GM12891 (cell line): ENCODE measurements at regions not wholly inside any gene's neighbourhood (a gene's known extent, or its start where the extent isn't known, plus 50 kb on each side); places are given as distances from the start of the nearest gene placed in this dataset.
"Not testable (repeated sequence)": the region's sequence is repeated elsewhere in the genome, so short reads cannot be mapped to it uniquely, and the experiment has no call there.

ENCODE experiments used
- DNase-seq: peaks from one replicate; pipeline ENCODE4 v3.0.0; 2011; ENCODE audit warnings: low spot score; ENCODE audit not compliant: insufficient read length
- FAIRE-seq: peaks from 2 replicates; lab custom pipeline; 2011; peaks lifted over from hg19 to GRCh38; lab: Jason Lieb, UNC
- PAX5 ChIP-seq: IDR thresholded peaks from 2 replicates; pipeline ENCODE4 v1.6.1; 2011; ENCODE audit warnings: low read length, moderate library complexity, mild to moderate bottlenecking; ENCODE audit not compliant: insufficient read depth, severe bottlenecking
- POLR2A ChIP-seq: IDR thresholded peaks from 2 replicates; pipeline ENCODE4 v1.6.1; 2011; ENCODE audit warnings: low read depth, low read length, control low read depth
- POLR2AphosphoS5 ChIP-seq: IDR thresholded peaks from 2 replicates; pipeline ENCODE4 v1.6.1; 2011; ENCODE audit warnings: low read depth, low read length, control low read depth
- POU2F2 ChIP-seq: IDR thresholded peaks from 2 replicates; pipeline ENCODE4 v1.6.1; 2011; ENCODE audit warnings: low read depth, mild to moderate bottlenecking, control low read depth, low read length, moderate library complexity
- SPI1 ChIP-seq: IDR thresholded peaks from 2 replicates; pipeline ENCODE4 v1.6.1; 2011; ENCODE audit warnings: low read depth, low read length, control low read depth
- TAF1 ChIP-seq: IDR thresholded peaks from 2 replicates; pipeline ENCODE4 v1.6.1; 2011; ENCODE audit warnings: low read depth, low read length, control low read depth

- no peak for TF ChIP-seq POU2F2
- TF ChIP-seq POLR2A, result no peak
- TF ChIP-seq TAF1, result no peak
- no peak for TF ChIP-seq POLR2AphosphoS5
- TF ChIP-seq SPI1, result no peak
- TF ChIP-seq PAX5, result no peak
- FAIRE-seq (no peak), DNase-seq (no peak)
Measured at GRCh38 chr6:85089255-85089654, 324.9 kb upstream of the TBX18 start.

GRCh38 chr6:85085875-85086274 lies 321.5 kb upstream of the TBX18 start:
- FAIRE-seq (no peak), DNase-seq (no peak)
- TF ChIP-seq TAF1 (no peak), POLR2AphosphoS5 (no peak), POU2F2 (no peak), SPI1 (no peak), PAX5 (no peak), POLR2A (no peak)

GRCh38 chr6:85081102-85081501 lies 316.7 kb upstream of the TBX18 start:
- no peak for DNase-seq
- no peak for TF ChIP-seq POLR2A
- no peak for TF ChIP-seq PAX5
- TF ChIP-seq SPI1, result no peak
- TF ChIP-seq POU2F2, result no peak
- no peak for TF ChIP-seq POLR2AphosphoS5
- TF ChIP-seq TAF1, result no peak

GRCh38 chr6:85079761-85080160 lies 315.4 kb upstream of the TBX18 start:
- no peak for FAIRE-seq
- no peak for DNase-seq
- TF ChIP-seq POLR2AphosphoS5 (no peak), PAX5 (no peak), POU2F2 (no peak), POLR2A (no peak), TAF1 (no peak), SPI1 (no peak)

More at GRCh38 chr6:85081102-85081501, 316.7 kb upstream of the TBX18 start:
- FAIRE-seq, result no peak

GRCh38 chr6:85078058-85078457 lies 313.7 kb upstream of the TBX18 start:
- FAIRE-seq (no peak), DNase-seq (no peak)
- TF ChIP-seq SPI1 (no peak), TAF1 (no peak), PAX5 (no peak), POU2F2 (no peak), POLR2A (no peak), POLR2AphosphoS5 (no peak)

GRCh38 chr6:85077098-85077497 lies 312.7 kb upstream of the TBX18 start:
- no peak for FAIRE-seq
- no peak for DNase-seq
- TF ChIP-seq PAX5, result no peak
- TF ChIP-seq POU2F2, result no peak
- TF ChIP-seq POLR2AphosphoS5, result no peak
- TF ChIP-seq POLR2A, result no peak
- TF ChIP-seq TAF1, result no peak
- no peak for TF ChIP-seq SPI1

- DNase-seq, FAIRE-seq: not testable (repeated sequence)
Measured at GRCh38 chr6:85071845-85072244, 307.4 kb upstream of the TBX18 start.

- FAIRE-seq (no peak), DNase-seq (no peak)
- TF ChIP-seq POU2F2, result no peak
- no peak for TF ChIP-seq SPI1
- no peak for TF ChIP-seq POLR2A
- no peak for TF ChIP-seq TAF1
- no peak for TF ChIP-seq PAX5
- TF ChIP-seq POLR2AphosphoS5, result no peak
Measured at GRCh38 chr6:85069577-85069976, 305.2 kb upstream of the TBX18 start.

GRCh38 chr6:85068221-85068620 lies 303.8 kb upstream of the TBX18 start:
- FAIRE-seq, result no peak
- TF ChIP-seq SPI1 (no peak), POU2F2 (no peak), TAF1 (no peak)
- DNase-seq, result no peak

- DNase-seq (no peak), FAIRE-seq (no peak)
- TF ChIP-seq POLR2AphosphoS5, result no peak
- no peak for TF ChIP-seq POLR2A
Measured at GRCh38 chr6:85066266-85066665, 301.9 kb upstream of the TBX18 start.

GRCh38 chr6:85065831-85066230 lies 301.4 kb upstream of the TBX18 start:
- TF ChIP-seq POLR2AphosphoS5 (no peak), PAX5 (no peak), SPI1 (no peak), POU2F2 (no peak), POLR2A (no peak), TAF1 (no peak)
- DNase-seq (no peak), FAIRE-seq (no peak)
